Esophagus squamous epithelium (tissue), 4 donors: ENCODE measurements at regions not wholly inside any gene's neighbourhood (a gene's known extent, or its start where the extent isn't known, plus 50 kb on each side); places are given as distances from the start of the nearest gene placed in this dataset.

Source experiments
- CTCF ChIP-seq, 6 experiments: fragments of 450-650 bp in 4 of 6; fragments of 200-600 bp in 2 of 6; sonication (generic) in 2 of 6; IDR thresholded peaks; one replicate each; pipeline ENCODE4 v1.5.1; 2016 to 2019; ENCODE audit warnings: antibody characterized with exemption in 6 of 6, mild to moderate bottlenecking in 4 of 6, moderate library complexity in 4 of 6
- POLR2A ChIP-seq, 4 donors: fragments of 450-650 bp; IDR thresholded peaks; one replicate each; pipeline ENCODE4 v1.6.1; 2017; ENCODE audit warnings: antibody characterized with exemption in 4 of 4, mild to moderate bottlenecking in 4 of 4, moderate library complexity in 3 of 4

DNA sequence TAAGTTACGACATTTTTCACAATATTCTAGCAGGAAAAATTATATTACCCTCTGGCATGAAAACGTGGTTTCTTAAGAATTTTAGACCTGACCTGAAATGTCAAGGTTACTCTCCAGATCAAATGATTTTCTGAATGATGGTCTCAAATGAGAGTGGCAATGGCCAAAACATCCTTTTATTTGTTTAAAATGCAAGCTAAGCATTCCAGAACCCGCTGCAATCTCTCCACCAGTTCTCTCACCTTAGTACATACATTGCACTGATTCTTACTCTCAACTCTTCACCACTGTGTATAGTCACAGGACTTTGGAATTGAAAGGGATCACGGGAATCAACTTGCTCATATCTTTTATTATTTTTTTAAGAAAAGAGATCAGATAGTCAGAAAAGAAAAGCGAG lies 391.6 kb upstream of the LRATD1 start:
- TF ChIP-seq CTCF (IDR thresholded peaks at IDR 0.05) (no peak), POLR2A (IDR thresholded peaks at IDR 0.05) (no peak)
